Endothelial cell of umbilical vein (primary cell): ENCODE measurements at regions not wholly inside any gene's neighbourhood (a gene's known extent, or its start where the extent isn't known, plus 50 kb on each side); places are given as distances from the start of the nearest gene placed in this dataset.

ENCODE experiments used
- BruUV-seq: library from RNA; stranded (reverse); fragments of 400-500 nt; replicated peaks from 2 replicates; lab custom pipeline; 2021; lab: Mats Ljungman, UMichigan
- CTCF ChIA-PET: fragments of 300-600, 350-600 bp; sonication (Branson Sonifier 250); formaldehyde crosslinking; loops from one replicate; lab custom pipeline; 2021; ENCODE audit warnings: antibody characterized with exemption, inconsistent platforms; lab: Charles Lee
- POLR2A ChIA-PET: fragments of 300-600, 350-600 bp; sonication (Branson Sonifier 250); formaldehyde crosslinking; loops from one replicate; lab custom pipeline; 2021; ENCODE audit warnings: antibody characterized with exemption, inconsistent platforms; lab: Charles Lee
- DNase-seq: peaks from one replicate; pipeline ENCODE4 v3.0.0-alpha.2; 2011; ENCODE audit warnings: low read depth, low spot score
- FAIRE-seq: peaks from 2 replicates; lab custom pipeline; 2011; peaks lifted over from hg19 to GRCh38; lab: Jason Lieb, UNC
- H2AFZ ChIP-seq: 2 replicates; pipeline ENCODE4 v1.6.0; 2012; ENCODE audit warnings: low read depth, low read length, control low read depth, inconsistent platforms
- H3K27ac ChIP-seq: 2 replicates; pipeline ENCODE4 v1.5.1; 2011; ENCODE audit warnings: low read depth, mild to moderate bottlenecking, control low read depth, low read length, moderate library complexity; ENCODE audit not compliant: insufficient read depth
- H3K27me3 ChIP-seq, 2 experiments: 2 replicates each; pipeline versions ENCODE4 v1.6.0 to v1.6.1; 2011; ENCODE audit warnings: low read length in 2 of 2, mixed read lengths in 1 of 2; ENCODE audit not compliant: control insufficient read depth in 2 of 2, insufficient read depth in 2 of 2
- H3K36me3 ChIP-seq, 2 experiments: 2 replicates in 1 of 2; 3 replicates in 1 of 2; pipeline ENCODE4 v1.5.1; 2011; ENCODE audit warnings: low read length in 2 of 2, mild to moderate bottlenecking in 1 of 2, moderate library complexity in 1 of 2; ENCODE audit not compliant: control insufficient read depth in 2 of 2, insufficient read depth in 2 of 2; ENCODE audit errors: extremely low read depth in 1 of 2
- H3K4me1 ChIP-seq: 3 replicates; pipeline ENCODE4 v1.5.1; 2011; ENCODE audit warnings: mild to moderate bottlenecking, low read length; ENCODE audit not compliant: control insufficient read depth, insufficient read depth; ENCODE audit errors: extremely low read depth
- H3K4me2 ChIP-seq: 2 replicates; pipeline ENCODE4 v1.6.1; 2011; ENCODE audit warnings: low read length, control low read depth, mixed read lengths; ENCODE audit not compliant: insufficient read depth
- H3K4me3 ChIP-seq, 3 experiments: fragments of 200-600 bp in 1 of 3; sonication (generic), shearing (Covaris generic) in 1 of 3; replicated peaks in 1 of 3; 2 replicates each; pipeline ENCODE4 v1.5.1; 2011 to 2016; ENCODE audit warnings: control low read depth in 3 of 3, low read length in 3 of 3, mild to moderate bottlenecking in 2 of 3, inconsistent platforms in 1 of 3, low read depth in 1 of 3, moderate library complexity in 1 of 3; ENCODE audit not compliant: insufficient read depth in 1 of 3
- H3K79me2 ChIP-seq: 2 replicates; pipeline ENCODE4 v1.6.0; 2012; ENCODE audit warnings: low read length, inconsistent platforms; ENCODE audit not compliant: control insufficient read depth, insufficient read depth
- H3K9ac ChIP-seq: replicated peaks from 2 replicates; pipeline ENCODE3; 2011; ENCODE audit warnings: low read length, control low read depth; ENCODE audit not compliant: insufficient read depth; ENCODE audit errors: extremely low read depth
- H3K9me1 ChIP-seq: replicated peaks from 3 replicates; pipeline ENCODE4 v1.6.0; 2011; ENCODE audit warnings: mild to moderate bottlenecking, low read length; ENCODE audit not compliant: control insufficient read depth, insufficient read depth; ENCODE audit errors: extremely low read depth
- H3K9me3 ChIP-seq: replicated peaks from 2 replicates; pipeline ENCODE4 v1.5.1; 2012; ENCODE audit warnings: low read length, inconsistent platforms; ENCODE audit not compliant: control insufficient read depth, insufficient read depth
- H4K20me1 ChIP-seq: replicated peaks from 2 replicates; pipeline ENCODE3; 2011; ENCODE audit warnings: mild to moderate bottlenecking, low read length; ENCODE audit not compliant: control insufficient read depth, insufficient read depth; ENCODE audit errors: extremely low read depth
- EZH2 ChIP-seq: IDR thresholded peaks from 2 replicates; pipeline ENCODE4 v1.6.1; 2012; ENCODE audit warnings: borderline replicate concordance, low read depth, mild to moderate bottlenecking, moderate library complexity, low read length, inconsistent platforms; ENCODE audit not compliant: severe bottlenecking
- FOS ChIP-seq: IDR thresholded peaks from 2 replicates; pipeline ENCODE4 v1.6.1; 2011; ENCODE audit warnings: mild to moderate bottlenecking, low read length, moderate library complexity, borderline replicate concordance; ENCODE audit not compliant: insufficient read depth
- GATA2 ChIP-seq: IDR thresholded peaks from 2 replicates; pipeline ENCODE4 v1.7.0; 2011; ENCODE audit warnings: low read depth, mild to moderate bottlenecking, moderate library complexity, mixed read lengths, low read length; ENCODE audit not compliant: insufficient read length, insufficient read depth
- JUN ChIP-seq: IDR thresholded peaks from 2 replicates; pipeline ENCODE4 v1.6.1; 2011; ENCODE audit warnings: borderline replicate concordance, low read depth; ENCODE audit not compliant: insufficient read length, insufficient read depth
- MYC ChIP-seq: IDR thresholded peaks from one replicate; pipeline ENCODE4 v1.6.1; 2011; ENCODE audit warnings: mild to moderate bottlenecking, low read depth, low read length
- POLR2A ChIP-seq: IDR thresholded peaks from 2 replicates; pipeline ENCODE4 v1.6.1; 2012; ENCODE audit warnings: low read depth, mild to moderate bottlenecking, control low read depth, low read length
- POLR2AphosphoS5 ChIP-seq: IDR thresholded peaks from 2 replicates; pipeline ENCODE4 v1.6.1; 2012; ENCODE audit warnings: low read depth, mild to moderate bottlenecking, control low read depth, low read length, moderate library complexity; ENCODE audit not compliant: insufficient read depth
- dilution Hi-C: fragments of 300-500 bp; cut with MboI; formaldehyde crosslinking; loops from one replicate; pipeline ENCODE4 v1.15.0; 2019; ENCODE audit warnings: low sequenced_read_pairs; ENCODE audit not compliant: extremely low pct_ligation_motif_present
- intact Hi-C: fragments of 100-400 bp; cut with micrococcal nuclease; formaldehyde crosslinking; loops from one replicate; pipeline ENCODE4 v1.10.0; 2022
- TF ChIP-seq, protein P1 (sequence below): IDR thresholded peaks from 2 replicates; pipeline ENCODE4 v1.6.1; 2011; ENCODE audit not compliant: insufficient read depth, insufficient read length
- TF ChIP-seq, protein P2 (sequence below), 2 donors: IDR thresholded peaks; 1 replicate in 1 of 2; 2 replicates in 1 of 2; pipeline ENCODE4 v1.5.1; 2011; ENCODE audit warnings: low read length in 2 of 2, mild to moderate bottlenecking in 2 of 2, moderate library complexity in 2 of 2, control low read depth in 1 of 2, inconsistent platforms in 1 of 2, low read depth in 1 of 2; ENCODE audit not compliant: insufficient read depth in 1 of 2; ENCODE audit errors: extremely low read depth in 1 of 2

DNA sequence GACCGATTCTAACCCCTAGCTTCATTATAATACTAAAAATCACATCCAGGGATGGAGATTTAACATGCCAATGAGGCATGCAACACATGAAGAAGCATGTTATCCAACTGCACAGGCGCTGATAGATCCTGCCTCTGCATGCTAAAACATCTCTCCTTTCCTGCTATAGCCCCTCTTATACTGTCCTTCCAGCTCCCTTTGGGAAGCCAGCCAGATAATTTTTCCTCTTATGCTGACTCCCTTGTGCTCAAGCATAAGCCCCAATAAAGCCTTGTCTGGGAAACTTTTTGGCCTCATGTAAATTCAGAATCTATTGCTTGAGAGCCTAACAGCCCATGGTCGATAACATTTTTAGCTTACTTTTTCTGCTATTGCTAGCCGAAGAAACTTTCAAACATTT is 404.3 kb downstream of the EPM2A start:
- no peak for TF ChIP-seq MYC
- TF ChIP-seq, protein P1, sequence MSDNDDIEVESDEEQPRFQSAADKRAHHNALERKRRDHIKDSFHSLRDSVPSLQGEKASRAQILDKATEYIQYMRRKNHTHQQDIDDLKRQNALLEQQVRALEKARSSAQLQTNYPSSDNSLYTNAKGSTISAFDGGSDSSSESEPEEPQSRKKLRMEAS: no peak
- TF ChIP-seq, protein P2, sequence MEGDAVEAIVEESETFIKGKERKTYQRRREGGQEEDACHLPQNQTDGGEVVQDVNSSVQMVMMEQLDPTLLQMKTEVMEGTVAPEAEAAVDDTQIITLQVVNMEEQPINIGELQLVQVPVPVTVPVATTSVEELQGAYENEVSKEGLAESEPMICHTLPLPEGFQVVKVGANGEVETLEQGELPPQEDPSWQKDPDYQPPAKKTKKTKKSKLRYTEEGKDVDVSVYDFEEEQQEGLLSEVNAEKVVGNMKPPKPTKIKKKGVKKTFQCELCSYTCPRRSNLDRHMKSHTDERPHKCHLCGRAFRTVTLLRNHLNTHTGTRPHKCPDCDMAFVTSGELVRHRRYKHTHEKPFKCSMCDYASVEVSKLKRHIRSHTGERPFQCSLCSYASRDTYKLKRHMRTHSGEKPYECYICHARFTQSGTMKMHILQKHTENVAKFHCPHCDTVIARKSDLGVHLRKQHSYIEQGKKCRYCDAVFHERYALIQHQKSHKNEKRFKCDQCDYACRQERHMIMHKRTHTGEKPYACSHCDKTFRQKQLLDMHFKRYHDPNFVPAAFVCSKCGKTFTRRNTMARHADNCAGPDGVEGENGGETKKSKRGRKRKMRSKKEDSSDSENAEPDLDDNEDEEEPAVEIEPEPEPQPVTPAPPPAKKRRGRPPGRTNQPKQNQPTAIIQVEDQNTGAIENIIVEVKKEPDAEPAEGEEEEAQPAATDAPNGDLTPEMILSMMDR (IDR thresholded peaks at IDR 0.05; ENCODE audit: extremely low read depth in 1 of 2, insufficient read depth in 1 of 2, low read depth in 1 of 2, low read length in 2 of 2): no peak
- no peak for TF ChIP-seq FOS
- no peak for TF ChIP-seq JUN
- no peak for TF ChIP-seq EZH2
- no peak for TF ChIP-seq GATA2
- no peak for TF ChIP-seq POLR2A
- no peak for TF ChIP-seq POLR2AphosphoS5
- H3K36me3 ChIP-seq: no peaks in the 10 kb centered on the region
- POLR2A ChIA-PET: no interaction called here
- no peaks in the 10 kb centered on the region for H3K9me3 ChIP-seq
- H3K4me1 ChIP-seq: no peaks in the 10 kb centered on the region
- H3K27ac ChIP-seq: no peak overlapping the region
- H2AFZ ChIP-seq: no peak overlapping the region
- intact Hi-C loops (no loop called here), dilution Hi-C loops (no loop called here)
- FAIRE-seq: no peak
- DNase-seq: no peak
- no peak overlapping the region for H3K4me2 ChIP-seq
- no peaks in the 10 kb centered on the region for H3K9me1 ChIP-seq
- no peaks in the 10 kb centered on the region for H3K79me2 ChIP-seq
- no peak overlapping the region for H3K9ac ChIP-seq
- H4K20me1 ChIP-seq: no peaks in the 10 kb centered on the region
- CTCF ChIA-PET: no interaction called here
- no TSS peak for BruUV-seq
- H3K27me3 ChIP-seq: no peaks in the 10 kb centered on the region
- H3K4me3 ChIP-seq: no peak overlapping the region
